Limb (tissue), 2 donors: ENCODE measurements at regions not wholly inside any gene's neighbourhood (a gene's known extent, or its start where the extent isn't known, plus 50 kb on each side); places are given as distances from the start of the nearest gene placed in this dataset.

ENCODE experiments used
- DNase-seq, 2 donors: peaks; one replicate each; pipeline ENCODE4 v3.0.0-alpha.2; 2016; ENCODE audit errors: extremely low spot score in 2 of 2

GRCh38 chr3:147034359-147034758 lies 372.0 kb downstream of the ZIC4 start:
- DNase-seq: no peak

DNA sequence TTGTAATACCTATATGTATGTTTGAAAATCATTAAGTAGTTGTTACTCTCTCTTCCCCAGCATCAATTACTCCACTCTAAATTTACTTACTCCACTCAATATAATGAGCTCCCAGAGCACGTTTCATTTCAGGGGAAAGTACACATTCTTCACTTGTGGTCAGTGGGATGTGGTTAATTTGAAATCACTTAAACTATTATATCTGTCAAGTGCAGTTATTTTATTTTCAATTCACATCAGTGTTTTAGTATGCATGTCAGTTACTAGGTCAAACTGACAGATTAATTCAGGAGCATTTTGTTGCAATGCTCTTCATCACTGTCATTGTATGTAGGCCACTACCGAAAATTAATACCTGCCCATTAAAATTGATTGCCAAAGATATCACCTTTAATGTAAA lies 376.1 kb downstream of the ZIC4 start:
- no peak for DNase-seq

DNA sequence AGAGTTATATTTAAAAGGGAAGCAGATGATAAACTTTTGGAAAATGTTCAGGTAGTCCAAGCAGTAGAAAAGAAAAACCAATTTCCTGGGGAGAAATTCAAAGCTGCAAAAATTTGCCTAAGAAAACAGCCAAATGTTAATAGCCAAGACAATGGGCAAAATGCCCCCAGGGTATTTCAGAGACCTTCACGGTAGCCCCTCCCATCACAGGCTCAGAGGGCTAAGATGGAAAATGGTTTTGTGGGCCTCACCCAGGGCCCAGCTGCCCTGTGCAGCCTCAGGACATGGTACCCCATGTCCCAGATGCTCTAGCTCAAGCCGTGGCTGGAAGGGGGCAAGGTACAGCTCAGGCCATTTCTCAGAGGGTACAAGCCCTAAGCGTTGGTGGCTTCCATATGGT lies 391.0 kb downstream of the ZIC4 start:
- no peak for DNase-seq

- DNase-seq: no peak
Observed at GRCh38 chr3:147008886-147009285, 397.5 kb downstream of the ZIC4 start.

DNA sequence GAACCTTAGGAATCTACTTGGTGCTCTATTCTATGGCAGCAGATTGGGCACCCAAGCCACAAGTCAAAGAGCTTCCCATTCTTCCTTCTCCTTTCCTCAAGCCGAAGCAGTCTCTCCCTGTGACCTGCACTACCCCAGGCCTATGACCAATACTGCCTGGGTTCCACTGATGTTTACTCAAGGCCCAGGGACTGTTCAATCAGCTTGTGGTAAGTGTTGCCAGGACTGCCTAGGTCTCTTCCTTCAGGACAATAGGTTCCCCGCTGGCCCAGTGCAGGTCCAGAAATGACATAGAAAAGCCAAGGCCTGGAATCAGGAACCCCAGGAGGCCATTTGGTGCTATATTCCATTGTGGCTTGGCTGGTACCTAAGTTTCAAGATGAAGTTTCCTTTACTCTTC lies 397.9 kb downstream of the ZIC4 start:
- no peak for DNase-seq

GRCh38 chr3:147007736-147008245 lies 398.6 kb downstream of the ZIC4 start:
- no peak for DNase-seq

GRCh38 chr3:147002721-147003120 lies 397.6 kb upstream of the PLSCR5 start:
- DNase-seq: no peak

- DNase-seq: no peak
Observed at GRCh38 chr3:147000274-147000673, 395.1 kb upstream of the PLSCR5 start.

- no peak for DNase-seq
Observed at GRCh38 chr3:146991907-146992306, 386.8 kb upstream of the PLSCR5 start.

DNA sequence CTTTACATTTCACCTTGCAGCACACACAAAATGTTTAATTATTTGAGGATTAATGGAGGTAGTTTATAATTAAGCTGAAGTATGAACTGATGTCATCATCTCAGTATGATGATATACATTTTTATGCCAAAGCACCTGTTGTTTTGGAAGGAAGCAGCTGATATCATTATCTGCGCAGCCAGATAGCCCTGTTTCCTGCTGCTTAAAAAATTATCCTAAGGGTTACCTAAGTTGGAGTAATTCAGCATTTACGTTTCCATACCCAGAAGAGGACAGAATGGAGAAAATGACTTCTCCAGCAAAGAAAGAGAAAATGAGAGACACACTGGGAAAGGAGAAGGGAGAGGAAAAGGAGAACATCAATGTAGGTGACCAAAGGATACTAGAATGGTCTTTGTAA lies 370.3 kb upstream of the PLSCR5 start:
- DNase-seq: no peak

- DNase-seq: no peak
Observed at GRCh38 chr3:146975032-146975431, 369.9 kb upstream of the PLSCR5 start.

DNA sequence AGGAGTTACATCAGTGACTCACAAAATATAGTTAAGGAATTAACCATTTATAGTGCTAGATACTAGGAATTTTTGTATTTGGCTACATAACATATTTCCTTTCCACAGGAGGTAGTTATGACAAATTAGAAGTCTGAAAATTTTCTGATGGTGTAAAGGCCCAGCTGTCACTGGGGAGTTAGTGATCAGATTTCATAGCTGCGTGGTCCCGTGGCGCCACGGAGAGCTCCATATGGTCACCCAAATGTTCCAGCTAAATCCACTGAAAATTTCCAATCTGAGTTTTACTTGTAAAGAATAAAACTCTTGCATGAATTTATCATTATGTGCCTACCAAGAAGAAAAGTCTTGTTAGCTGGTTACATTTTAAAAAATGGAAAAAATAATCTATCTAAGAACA lies 368.9 kb upstream of the PLSCR5 start:
- no peak for DNase-seq

GRCh38 chr3:146972726-146973125 lies 367.6 kb upstream of the PLSCR5 start:
- DNase-seq: no peak

DNA sequence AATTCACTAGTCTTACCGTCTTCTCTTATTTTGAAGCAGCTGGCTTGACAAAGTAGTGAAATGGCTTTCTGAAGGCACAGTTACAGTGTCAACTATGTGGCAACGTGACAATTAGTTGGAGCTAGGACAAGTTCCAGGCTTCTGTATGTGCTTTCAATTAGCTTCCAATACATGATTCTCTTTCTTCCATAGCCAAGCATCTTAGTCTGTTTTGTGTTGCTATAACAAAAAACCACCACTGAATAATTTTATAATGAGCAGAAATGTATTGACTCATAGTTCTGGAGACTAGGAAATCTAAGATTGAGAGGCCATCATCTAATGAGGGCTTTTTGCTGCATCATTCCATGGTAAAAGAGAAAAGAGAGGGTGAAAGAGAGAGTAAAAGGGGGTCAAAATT lies 365.1 kb upstream of the PLSCR5 start:
- DNase-seq: no peak

DNA sequence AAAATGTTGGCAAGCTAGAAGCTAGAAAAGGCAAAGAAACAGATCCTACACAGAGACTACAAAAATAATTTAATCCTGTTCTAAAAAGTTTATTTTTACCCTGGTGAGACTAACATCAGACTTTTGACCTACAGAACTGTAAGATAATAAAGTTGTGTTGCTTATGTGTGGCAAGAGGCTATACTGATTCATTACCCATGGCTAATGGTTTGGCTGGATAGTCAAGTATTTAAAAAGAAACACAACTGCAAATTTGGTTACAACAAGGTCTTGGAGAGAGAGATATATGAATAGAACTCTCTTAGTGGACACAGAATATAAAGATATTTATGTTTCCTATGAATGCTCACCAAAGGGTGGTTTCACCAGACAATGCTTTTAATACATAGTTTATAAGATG lies 364.2 kb upstream of the PLSCR5 start:
- DNase-seq: no peak

DNA sequence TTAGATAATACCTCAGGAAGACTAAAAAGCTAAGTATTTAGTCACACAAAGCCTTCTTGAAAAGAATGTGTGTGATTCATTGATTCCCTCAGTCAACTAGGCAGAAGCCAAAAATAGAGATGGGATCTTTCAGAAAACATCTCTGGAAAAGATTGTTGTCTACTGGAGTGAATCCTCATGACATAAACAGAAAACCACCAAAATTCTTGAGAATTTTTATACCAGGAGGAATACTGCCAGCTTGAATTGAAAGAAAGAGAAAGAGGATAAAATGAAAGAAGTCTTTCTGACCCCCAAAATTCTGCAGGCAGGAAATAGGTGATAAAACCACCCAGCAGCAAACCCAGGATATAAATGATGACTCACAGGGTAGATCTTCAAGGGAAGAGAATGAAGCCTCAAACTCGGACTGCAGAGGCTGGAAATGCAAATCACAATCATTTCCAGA lies 363.1 kb upstream of the PLSCR5 start:
- DNase-seq: no peak

GRCh38 chr3:146967783-146968182 lies 362.6 kb upstream of the PLSCR5 start:
- DNase-seq: no peak

DNA sequence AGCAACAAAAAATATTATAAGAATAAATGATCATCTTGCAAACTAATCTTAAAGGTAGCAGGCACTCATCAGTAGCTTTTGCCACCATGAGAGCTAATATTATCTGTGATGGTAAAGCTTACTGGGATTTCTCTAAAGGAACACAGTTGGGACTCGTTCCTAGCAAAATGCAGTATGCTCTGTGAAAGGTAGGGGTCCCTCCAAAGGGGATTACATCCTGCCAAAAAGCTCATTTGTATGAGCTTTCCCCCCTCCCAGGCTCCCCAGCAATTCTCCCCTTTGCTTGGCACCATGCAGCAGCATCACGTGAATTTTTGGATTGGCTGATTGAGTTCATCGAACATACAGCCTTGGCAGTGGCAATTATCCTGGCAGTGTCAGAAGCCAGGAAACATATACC lies 361.0 kb upstream of the PLSCR5 start:
- DNase-seq: no peak

GRCh38 chr3:146953511-146953981 lies 348.4 kb upstream of the PLSCR5 start:
- peak; percentile 46 to 66 for DNase-seq

GRCh38 chr3:146948985-146949384 lies 343.8 kb upstream of the PLSCR5 start:
- no peak for DNase-seq

GRCh38 chr3:146948186-146948585 lies 343.0 kb upstream of the PLSCR5 start:
- no peak for DNase-seq

GRCh38 chr3:146929696-146930095 lies 324.6 kb upstream of the PLSCR5 start:
- DNase-seq: no peak

GRCh38 chr3:146928421-146929059 lies 323.4 kb upstream of the PLSCR5 start:
- DNase-seq: no peak

- no peak for DNase-seq
Observed at GRCh38 chr3:146921693-146922092, 316.5 kb upstream of the PLSCR5 start.
